Psoas muscle (tissue), 7 donors: ENCODE measurements at regions not wholly inside any gene's neighbourhood (a gene's known extent, or its start where the extent isn't known, plus 50 kb on each side); places are given as distances from the start of the nearest gene placed in this dataset.

Experiments
- ATAC-seq, 4 donors: fragments of 200-7000 bp; cut with Tn5 transposase; one replicate each; pipeline ENCODE4 v1.9.1; 2020; ENCODE audit warnings: moderate library complexity in 3 of 4, mild to moderate bottlenecking in 2 of 4
- DNase-seq, 2 donors: peaks; one replicate each; pipeline ENCODE4 v3.0.0-alpha.2; 2020
- H3K27ac ChIP-seq: fragments of 200-600 bp; one replicate; pipeline ENCODE4 v1.8.0; 2022
- H3K27me3 ChIP-seq, 3 donors: fragments of 200-600 bp in 1 of 3; one replicate each; pipeline versions ENCODE4 v1.6.1 to v1.8.0; 2013 to 2022; ENCODE audit warnings: low read length in 2 of 3, mild to moderate bottlenecking in 2 of 3, moderate library complexity in 1 of 3; ENCODE audit not compliant: insufficient read depth in 3 of 3
- H3K36me3 ChIP-seq, 2 donors: fragments of 200-600 bp in 1 of 2; one replicate each; pipeline versions ENCODE4 v1.6.1 to v1.8.0; 2013 to 2022; ENCODE audit warnings: low read depth in 1 of 2, mild to moderate bottlenecking in 1 of 2, moderate library complexity in 1 of 2; ENCODE audit not compliant: insufficient read depth in 1 of 2
- H3K4me1 ChIP-seq: fragments of 200-600 bp; one replicate; pipeline ENCODE4 v1.8.0; 2022
- H3K4me3 ChIP-seq: fragments of 200-600 bp; one replicate; pipeline ENCODE4 v1.8.0; 2022; ENCODE audit warnings: mild to moderate bottlenecking
- H3K9me3 ChIP-seq: fragments of 200-600 bp; one replicate; pipeline ENCODE4 v1.8.0; 2022
- CTCF ChIP-seq: fragments of 200-600 bp; IDR thresholded peaks from one replicate; pipeline ENCODE4 v1.8.0; 2022; ENCODE audit warnings: antibody characterized with exemption
- WGBS, 3 donors: extraction: QIAGEN DNeasy Blood & Tissue Kit; methylation state at CpG; one replicate each; pipeline versions ENCODE4 v1.1.6 to v1.1.7; 2013; 5-methylcytosine and 5-hydroxymethylcytosine counted together
- intact Hi-C, 2 donors: fragments of 100-400 bp; cut with DNase I; formaldehyde crosslinking; loops; one replicate each; pipeline versions ENCODE4 v1.11.0 to v1.14.2; 2022
- donor health status: healthy with polysubstance abuse.
- donor health status: DM: no; HTN: no; CAD: no; lungs with moderate emphysema.
- donor health status: Bipolar disorder and iron deficiency.
- donor health status: healthy.
- donor health status: DM: yes; HTN: yes; CAD: no.
- donor health status: DM: no; HTN: no; CAD: no.
- donor health status: DM: yes; HTN: yes; CAD: no.

- DNase-seq = no peak
- no peak for ATAC-seq
- Histone ChIP-seq H3K27ac (no peak overlapping the region), H3K27me3 (peaks cover 0 to 2% (median 2%) of the 10 kb centered on the region in 3 donors), H3K4me3 (no peak overlapping the region), H3K9me3 (no peaks in the 10 kb centered on the region), H3K4me1 (no peaks in the 10 kb centered on the region), H3K36me3 (no peaks in the 10 kb centered on the region)
- WGBS, 3 donors = 5 to 11% (median 11%) methylated on average over 3 of the region's 3 CpGs
- intact Hi-C loops = no loop called here
- no peak for TF ChIP-seq CTCF
Observed at GRCh38 chr6:87870556-87870955, 168.5 kb upstream of the AKIRIN2 start.

GRCh38 chr6:87869064-87869905 lies 167.3 kb upstream of the AKIRIN2 start:
- no peaks in the 10 kb centered on the region for H3K9me3 ChIP-seq
- H3K4me1 ChIP-seq = no peaks in the 10 kb centered on the region
- no peaks in the 10 kb centered on the region for H3K27me3 ChIP-seq
- WGBS, 3 donors = 75 to 81% (median 78%) methylated on average over 7 of the region's 7 CpGs
- DNase-seq = no peak
- intact Hi-C loops = no loop called here
- ATAC-seq = no peak
- no peak overlapping the region for H3K4me3 ChIP-seq
- TF ChIP-seq CTCF = no peak
- H3K27ac ChIP-seq = no peak overlapping the region
- H3K36me3 ChIP-seq = no peaks in the 10 kb centered on the region

- TF ChIP-seq CTCF = no peak
- Histone ChIP-seq H3K27ac (no peak overlapping the region), H3K4me3 (no peak overlapping the region), H3K9me3 (peaks cover 5% of the 10 kb centered on the region), H3K27me3 (no peaks in the 10 kb centered on the region), H3K4me1 (no peaks in the 10 kb centered on the region), H3K36me3 (no peaks in the 10 kb centered on the region)
- intact Hi-C loops = no loop called here
- ATAC-seq (no peak), DNase-seq (no peak)
- WGBS, 3 donors = 95 to 97% (median 97%) methylated on average over 2 of the region's 2 CpGs
Observed at GRCh38 chr6:87860902-87861301, 158.9 kb upstream of the AKIRIN2 start.

- H3K27ac ChIP-seq = no peak overlapping the region
- H3K4me1 ChIP-seq = no peaks in the 10 kb centered on the region
- no peaks in the 10 kb centered on the region for H3K36me3 ChIP-seq
- WGBS, 3 donors = 28 to 29% (median 29%) methylated on average over 1 of the region's 1 CpG
- H3K4me3 ChIP-seq = no peak overlapping the region
- ATAC-seq = no peak
- no peaks in the 10 kb centered on the region for H3K27me3 ChIP-seq
- TF ChIP-seq CTCF = no peak
- intact Hi-C loops = no loop called here
- peaks cover 5% of the 10 kb centered on the region for H3K9me3 ChIP-seq
- DNase-seq = no peak
Observed at GRCh38 chr6:87858440-87858839, 156.4 kb upstream of the AKIRIN2 start.
